Thymus (tissue), 11 donors: ENCODE measurements at regions not wholly inside any gene's neighbourhood (a gene's known extent, or its start where the extent isn't known, plus 50 kb on each side); places are given as distances from the start of the nearest gene placed in this dataset.

ENCODE experiments used
- DNase-seq, 9 donors: peaks; one replicate each; pipeline ENCODE4 v3.0.0-alpha.2; 2013; ENCODE audit warnings: low spot score in 9 of 9, low read depth in 6 of 9, missing footprints in 1 of 9
- H3K27ac ChIP-seq, 2 donors: one replicate each; pipeline ENCODE4 v1.5.1; 2013; ENCODE audit warnings: control low read depth in 1 of 2, low read depth in 1 of 2, low read length in 1 of 2, mild to moderate bottlenecking in 1 of 2, moderate library complexity in 1 of 2
- H3K27me3 ChIP-seq, 2 donors: one replicate each; pipeline ENCODE4 v1.5.1; 2013; ENCODE audit warnings: low read length in 1 of 2; ENCODE audit not compliant: control insufficient read depth in 2 of 2, insufficient read depth in 1 of 2
- H3K36me3 ChIP-seq, 2 donors: one replicate each; pipeline ENCODE4 v1.5.1; 2013; ENCODE audit warnings: low read length in 1 of 2, mild to moderate bottlenecking in 1 of 2, moderate library complexity in 1 of 2; ENCODE audit not compliant: control insufficient read depth in 2 of 2, insufficient read depth in 2 of 2
- H3K4me1 ChIP-seq, 2 donors: one replicate each; pipeline ENCODE4 v1.5.1; 2013; ENCODE audit warnings: low read length in 2 of 2; ENCODE audit not compliant: control insufficient read depth in 2 of 2, insufficient read depth in 2 of 2
- H3K4me3 ChIP-seq, 2 donors: one replicate each; pipeline ENCODE4 v1.5.1; 2013; ENCODE audit warnings: low read length in 2 of 2, control low read depth in 1 of 2, mild to moderate bottlenecking in 1 of 2
- H3K9me3 ChIP-seq, 2 donors: one replicate each; pipeline ENCODE4 v1.5.1; 2013; ENCODE audit warnings: low read length in 1 of 2, mild to moderate bottlenecking in 1 of 2; ENCODE audit not compliant: control insufficient read depth in 2 of 2, insufficient read depth in 1 of 2
- WGBS: extraction: QIAGEN DNeasy Blood & Tissue Kit; methylation state at CpG from one replicate; pipeline ENCODE4 v1.1.7; 2013; 5-methylcytosine and 5-hydroxymethylcytosine counted together
- donor health status: healthy.

GRCh38 chr5:89560696-89561095, 677.7 kb upstream of the MEF2C start:
- H3K27me3 ChIP-seq, result no peaks in the 10 kb centered on the region
- H3K27ac ChIP-seq, result no peak overlapping the region
- no peak for DNase-seq
- H3K4me1 ChIP-seq, result no peaks in the 10 kb centered on the region
- H3K9me3 ChIP-seq, result no peaks in the 10 kb centered on the region
- no peak overlapping the region for H3K4me3 ChIP-seq
- WGBS, result 90% methylated on average over 4 of the region's 4 CpGs
- H3K36me3 ChIP-seq, result no peaks in the 10 kb centered on the region

- Histone ChIP-seq H3K9me3 (no peaks in the 10 kb centered on the region), H3K27me3 (no peaks in the 10 kb centered on the region), H3K36me3 (no peaks in the 10 kb centered on the region), H3K27ac (no peak overlapping the region), H3K4me3 (no peak overlapping the region), H3K4me1 (no peaks in the 10 kb centered on the region)
- 95% methylated on average over 5 of the region's 5 CpGs for WGBS
- no peak for DNase-seq
Measured at GRCh38 chr5:89556215-89556913, 673.4 kb upstream of the MEF2C start.

- Histone ChIP-seq H3K27me3 (no peaks in the 10 kb centered on the region), H3K36me3 (no peaks in the 10 kb centered on the region), H3K27ac (no peak overlapping the region), H3K4me3 (no peak overlapping the region), H3K4me1 (no peaks in the 10 kb centered on the region), H3K9me3 (no peaks in the 10 kb centered on the region)
- 96% methylated on average over 1 of the region's 1 CpG for WGBS
- DNase-seq, result no peak
Measured at GRCh38 chr5:89546657-89547056, 663.7 kb upstream of the MEF2C start.

GRCh38 chr5:89545626-89546025, 662.6 kb upstream of the MEF2C start:
- WGBS, result 96% methylated on average over 5 of the region's 5 CpGs
- no peak for DNase-seq

GRCh38 chr5:89545076-89545475, 662.1 kb upstream of the MEF2C start:
- Histone ChIP-seq H3K27ac (no peak overlapping the region), H3K9me3 (no peaks in the 10 kb centered on the region), H3K27me3 (no peaks in the 10 kb centered on the region), H3K4me1 (no peaks in the 10 kb centered on the region), H3K4me3 (no peak overlapping the region), H3K36me3 (no peaks in the 10 kb centered on the region)
- no peak for DNase-seq
- WGBS, result 94% methylated on average over 2 of the region's 2 CpGs

More at GRCh38 chr5:89545626-89546025, 662.6 kb upstream of the MEF2C start:
- no peaks in the 10 kb centered on the region for H3K4me1 ChIP-seq
- no peaks in the 10 kb centered on the region for H3K36me3 ChIP-seq
- no peak overlapping the region for H3K27ac ChIP-seq
- no peak overlapping the region for H3K4me3 ChIP-seq
- no peaks in the 10 kb centered on the region for H3K9me3 ChIP-seq
- H3K27me3 ChIP-seq, result no peaks in the 10 kb centered on the region

GRCh38 chr5:89542736-89543135, 659.8 kb upstream of the MEF2C start:
- Histone ChIP-seq H3K9me3 (no peaks in the 10 kb centered on the region), H3K4me1 (no peaks in the 10 kb centered on the region), H3K36me3 (no peaks in the 10 kb centered on the region), H3K27me3 (no peaks in the 10 kb centered on the region), H3K4me3 (no peak overlapping the region), H3K27ac (no peak overlapping the region)
- 93% methylated on average over 3 of the region's 3 CpGs for WGBS
- no peak for DNase-seq

GRCh38 chr5:89537800-89538199, 654.8 kb upstream of the MEF2C start:
- H3K27me3 ChIP-seq, result no peaks in the 10 kb centered on the region
- no peak overlapping the region for H3K4me3 ChIP-seq
- WGBS, result 96% methylated on average over 2 of the region's 2 CpGs
- H3K9me3 ChIP-seq, result no peaks in the 10 kb centered on the region
- H3K36me3 ChIP-seq, result no peaks in the 10 kb centered on the region
- no peaks in the 10 kb centered on the region for H3K4me1 ChIP-seq
- DNase-seq, result no peak
- H3K27ac ChIP-seq, result no peak overlapping the region

GRCh38 chr5:89536020-89536419, 653.0 kb upstream of the MEF2C start:
- no peaks in the 10 kb centered on the region for H3K4me1 ChIP-seq
- H3K4me3 ChIP-seq, result no peak overlapping the region
- no peaks in the 10 kb centered on the region for H3K27me3 ChIP-seq
- WGBS, result 95% methylated on average over 2 of the region's 2 CpGs
- no peak for DNase-seq
- H3K36me3 ChIP-seq, result no peaks in the 10 kb centered on the region
- H3K9me3 ChIP-seq, result no peaks in the 10 kb centered on the region
- H3K27ac ChIP-seq, result no peak overlapping the region

GRCh38 chr5:89535411-89535810, 652.4 kb upstream of the MEF2C start:
- no peaks in the 10 kb centered on the region for H3K27me3 ChIP-seq
- no peak for DNase-seq
- H3K4me3 ChIP-seq, result no peak overlapping the region
- 95% methylated on average over 2 of the region's 2 CpGs for WGBS
- no peaks in the 10 kb centered on the region for H3K4me1 ChIP-seq
- no peaks in the 10 kb centered on the region for H3K36me3 ChIP-seq
- H3K27ac ChIP-seq, result no peak overlapping the region
- H3K9me3 ChIP-seq, result no peaks in the 10 kb centered on the region
